K562 (cell line): ENCODE measurements at regions not wholly inside any gene's neighbourhood (a gene's known extent, or its start where the extent isn't known, plus 50 kb on each side); places are given as distances from the start of the nearest gene placed in this dataset.
A peak's percentile ranks its signal among the peaks of the same experiment; 100 is the strongest.

Experiments
- DIDO1 ChIP-seq: fragments of 450-650 bp; IDR thresholded peaks from 2 replicates; pipeline ENCODE4 v1.6.1; 2016; ENCODE audit warnings: low read depth, missing biosample characterization, missing genetic modification characterization
- ELF1 ChIP-seq: fragments of 200-800 bp; sonication (Bioruptor generic); IDR thresholded peaks from 2 replicates; pipeline ENCODE4 v1.6.1; 2016; ENCODE audit warnings: missing genetic modification characterization, missing compliant biosample characterization
- ETS2 ChIP-seq: IDR thresholded peaks from 2 replicates; pipeline ENCODE4 v1.6.1; 2016; ENCODE audit warnings: borderline replicate concordance, missing genetic modification characterization, mild to moderate bottlenecking, moderate library complexity, missing compliant biosample characterization; ENCODE audit not compliant: poor library complexity, severe bottlenecking
- GTF2E2 ChIP-seq: fragments of 200-800 bp; sonication (Bioruptor generic); IDR thresholded peaks from 2 replicates; pipeline ENCODE4 v1.6.1; 2016; ENCODE audit warnings: missing genetic modification characterization, missing compliant biosample characterization
- IFI16 ChIP-seq: fragments of 250-450 bp; sonication (Bioruptor Pico); IDR thresholded peaks from 2 replicates; pipeline ENCODE4 v2.1.2; 2022; ENCODE audit warnings: mild to moderate bottlenecking, inconsistent platforms
- KAT8 ChIP-seq: fragments of 450-650 bp; IDR thresholded peaks from 2 replicates; pipeline ENCODE4 v1.6.1; 2016; ENCODE audit warnings: low read depth, mild to moderate bottlenecking
- L3MBTL2 ChIP-seq: fragments of 450-650 bp; IDR thresholded peaks from 2 replicates; pipeline ENCODE4 v1.6.1; 2016; ENCODE audit warnings: mild to moderate bottlenecking, moderate library complexity
- NELFE ChIP-seq: IDR thresholded peaks from 2 replicates; pipeline ENCODE4 v1.6.1; 2011; ENCODE audit warnings: mild to moderate bottlenecking; ENCODE audit not compliant: insufficient read depth, insufficient read length
- NR4A1 ChIP-seq, 2 experiments: fragments of 250-450 bp in 1 of 2; fragments of 450-650 bp in 1 of 2; sonication (Bioruptor Pico) in 1 of 2; IDR thresholded peaks; 2 replicates each; pipeline versions ENCODE4 v1.4.0 to v1.6.1; 2016 to 2020; ENCODE audit warnings: mild to moderate bottlenecking in 2 of 2, missing compliant biosample characterization in 1 of 2, missing genetic modification characterization in 1 of 2, moderate library complexity in 1 of 2
- NUFIP1 ChIP-seq: fragments of 450-650 bp; IDR thresholded peaks from 2 replicates; pipeline ENCODE4 v1.6.1; 2018; ENCODE audit not compliant: partially characterized antibody
- SOX6 ChIP-seq: fragments of 450-650 bp; IDR thresholded peaks from 2 replicates; pipeline ENCODE4 v1.6.1; 2014; ENCODE audit warnings: mild to moderate bottlenecking
- ZNF239 ChIP-seq: fragments of 250-450 bp; sonication (Bioruptor Pico); IDR thresholded peaks from 2 replicates; pipeline ENCODE4 v1.4.0; 2020; ENCODE audit warnings: mild to moderate bottlenecking
- ZNF263 ChIP-seq: sonication (generic); formaldehyde crosslinking; IDR thresholded peaks from 2 replicates; pipeline ENCODE4 v1.8.0; 2022; ENCODE audit warnings: mild to moderate bottlenecking, missing genetic modification reagents, borderline replicate concordance
- ZNF408 ChIP-seq: fragments of 250-450 bp; sonication (Bioruptor Pico); IDR thresholded peaks from 2 replicates; pipeline ENCODE4 v1.4.0; 2020; ENCODE audit warnings: low read depth, mild to moderate bottlenecking, moderate library complexity
- ZNF695 ChIP-seq: fragments of 450-650 bp; formaldehyde crosslinking; IDR thresholded peaks from 2 replicates; pipeline ENCODE4 v1.4.0; 2020; ENCODE audit warnings: mild to moderate bottlenecking, moderate library complexity
- TF ChIP-seq, protein P1 (sequence below): sonication (generic); formaldehyde crosslinking; IDR thresholded peaks from 2 replicates; pipeline ENCODE4 v1.8.1; 2023; ENCODE audit warnings: mild to moderate bottlenecking, missing genetic modification reagents, moderate library complexity
- TF ChIP-seq, protein P2 (sequence below): fragments of 250-450 bp; sonication (Bioruptor Pico); IDR thresholded peaks from 2 replicates; pipeline ENCODE4 v1.4.0; 2020; ENCODE audit warnings: mild to moderate bottlenecking, moderate library complexity
- TF ChIP-seq, protein P3 (sequence below): fragments of 450-650 bp; formaldehyde crosslinking; IDR thresholded peaks from 2 replicates; pipeline ENCODE4 v1.4.0; 2022; ENCODE audit warnings: missing genetic modification characterization
- TF ChIP-seq, protein P4 (sequence below): fragments of 450-650 bp; formaldehyde crosslinking; conservative IDR thresholded peaks from 2 replicates; pipeline ENCODE4 v1.4.0; 2022; ENCODE audit warnings: mild to moderate bottlenecking, missing genetic modification characterization
- TF ChIP-seq, protein P5 (sequence below): fragments of 250-450 bp; sonication (Bioruptor Pico); IDR thresholded peaks from 2 replicates; pipeline ENCODE4 v1.5.0; 2020; ENCODE audit warnings: mild to moderate bottlenecking, borderline replicate concordance

DNA sequence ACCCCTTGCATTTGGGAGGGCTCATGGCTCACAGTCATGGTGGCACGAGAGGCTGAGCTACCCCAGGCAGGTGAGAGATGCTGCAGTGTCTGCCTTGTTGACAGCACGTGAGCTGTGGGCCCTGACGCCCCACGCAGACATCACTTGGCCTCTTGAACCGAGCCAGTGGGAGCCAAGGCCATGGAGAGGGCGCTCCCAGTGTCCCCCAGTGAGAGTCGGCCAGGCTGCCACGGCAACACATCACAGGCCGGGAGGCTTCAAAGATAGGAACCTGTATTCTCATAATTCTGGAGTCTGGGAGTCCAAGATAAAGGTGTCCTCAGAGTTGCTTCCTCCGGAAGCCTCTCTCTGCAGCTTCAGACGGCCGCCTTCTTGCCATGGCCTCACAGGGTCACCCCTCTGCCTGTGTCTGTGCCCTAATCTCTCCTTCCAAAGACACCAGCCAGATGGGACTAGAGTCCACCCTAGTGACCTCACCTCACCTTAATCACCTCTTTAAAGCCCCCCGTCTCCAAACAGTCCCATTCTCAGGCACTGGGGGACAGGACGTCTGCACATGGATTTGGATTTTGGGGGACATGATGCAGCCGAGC lies 119.6 kb downstream of the KLF6 start (continued):
- TF ChIP-seq ETS2 (tag) (no peak), ZNF263 (CRISPR knock-in tag) (no peak), ZNF408 (CRISPR knock-in tag) (no peak), NR4A1 (CRISPR knock-in tag; IDR thresholded peaks at IDR 0.05) (no peak), NR4A1 (tag; IDR thresholded peaks at IDR 0.05) (peak; percentile 82; the same call in 1 of the 2 replicates), L3MBTL2 (peak; percentile 92), ZNF239 (no peak), GTF2E2 (tag) (no peak), ELF1 (tag) (no peak), DIDO1 (0 out of 2 replicates have a peak, but pooled peaks have one; percentile 36), IFI16 (CRISPR knock-in tag) (no peak), NUFIP1 (no peak), NELFE (no peak), ZNF695 (CRISPR knock-in tag) (no peak), KAT8 (no peak), SOX6 (peak; percentile 90)
- TF ChIP-seq, protein P1, sequence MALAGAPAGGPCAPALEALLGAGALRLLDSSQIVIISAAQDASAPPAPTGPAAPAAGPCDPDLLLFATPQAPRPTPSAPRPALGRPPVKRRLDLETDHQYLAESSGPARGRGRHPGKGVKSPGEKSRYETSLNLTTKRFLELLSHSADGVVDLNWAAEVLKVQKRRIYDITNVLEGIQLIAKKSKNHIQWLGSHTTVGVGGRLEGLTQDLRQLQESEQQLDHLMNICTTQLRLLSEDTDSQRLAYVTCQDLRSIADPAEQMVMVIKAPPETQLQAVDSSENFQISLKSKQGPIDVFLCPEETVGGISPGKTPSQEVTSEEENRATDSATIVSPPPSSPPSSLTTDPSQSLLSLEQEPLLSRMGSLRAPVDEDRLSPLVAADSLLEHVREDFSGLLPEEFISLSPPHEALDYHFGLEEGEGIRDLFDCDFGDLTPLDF (CRISPR knock-in tag): no peak
- TF ChIP-seq, protein P2, sequence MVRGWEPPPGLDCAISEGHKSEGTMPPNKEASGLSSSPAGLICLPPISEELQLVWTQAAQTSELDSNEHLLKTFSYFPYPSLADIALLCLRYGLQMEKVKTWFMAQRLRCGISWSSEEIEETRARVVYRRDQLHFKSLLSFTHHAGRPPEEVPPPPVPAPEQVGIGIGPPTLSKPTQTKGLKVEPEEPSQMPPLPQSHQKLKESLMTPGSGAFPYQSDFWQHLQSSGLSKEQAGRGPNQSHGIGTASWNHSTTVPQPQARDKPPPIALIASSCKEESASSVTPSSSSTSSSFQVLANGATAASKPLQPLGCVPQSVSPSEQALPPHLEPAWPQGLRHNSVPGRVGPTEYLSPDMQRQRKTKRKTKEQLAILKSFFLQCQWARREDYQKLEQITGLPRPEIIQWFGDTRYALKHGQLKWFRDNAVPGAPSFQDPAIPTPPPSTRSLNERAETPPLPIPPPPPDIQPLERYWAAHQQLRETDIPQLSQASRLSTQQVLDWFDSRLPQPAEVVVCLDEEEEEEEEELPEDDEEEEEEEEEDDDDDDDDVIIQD (CRISPR knock-in tag): no peak
- TF ChIP-seq, protein P3, sequence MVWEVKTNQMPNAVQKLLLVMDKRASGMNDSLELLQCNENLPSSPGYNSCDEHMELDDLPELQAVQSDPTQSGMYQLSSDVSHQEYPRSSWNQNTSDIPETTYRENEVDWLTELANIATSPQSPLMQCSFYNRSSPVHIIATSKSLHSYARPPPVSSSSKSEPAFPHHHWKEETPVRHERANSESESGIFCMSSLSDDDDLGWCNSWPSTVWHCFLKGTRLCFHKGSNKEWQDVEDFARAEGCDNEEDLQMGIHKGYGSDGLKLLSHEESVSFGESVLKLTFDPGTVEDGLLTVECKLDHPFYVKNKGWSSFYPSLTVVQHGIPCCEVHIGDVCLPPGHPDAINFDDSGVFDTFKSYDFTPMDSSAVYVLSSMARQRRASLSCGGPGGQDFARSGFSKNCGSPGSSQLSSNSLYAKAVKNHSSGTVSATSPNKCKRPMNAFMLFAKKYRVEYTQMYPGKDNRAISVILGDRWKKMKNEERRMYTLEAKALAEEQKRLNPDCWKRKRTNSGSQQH (CRISPR knock-in tag): no peak
- TF ChIP-seq, protein P4, sequence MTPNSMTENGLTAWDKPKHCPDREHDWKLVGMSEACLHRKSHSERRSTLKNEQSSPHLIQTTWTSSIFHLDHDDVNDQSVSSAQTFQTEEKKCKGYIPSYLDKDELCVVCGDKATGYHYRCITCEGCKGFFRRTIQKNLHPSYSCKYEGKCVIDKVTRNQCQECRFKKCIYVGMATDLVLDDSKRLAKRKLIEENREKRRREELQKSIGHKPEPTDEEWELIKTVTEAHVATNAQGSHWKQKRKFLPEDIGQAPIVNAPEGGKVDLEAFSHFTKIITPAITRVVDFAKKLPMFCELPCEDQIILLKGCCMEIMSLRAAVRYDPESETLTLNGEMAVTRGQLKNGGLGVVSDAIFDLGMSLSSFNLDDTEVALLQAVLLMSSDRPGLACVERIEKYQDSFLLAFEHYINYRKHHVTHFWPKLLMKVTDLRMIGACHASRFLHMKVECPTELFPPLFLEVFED (CRISPR knock-in tag): no peak
- TF ChIP-seq, protein P5, sequence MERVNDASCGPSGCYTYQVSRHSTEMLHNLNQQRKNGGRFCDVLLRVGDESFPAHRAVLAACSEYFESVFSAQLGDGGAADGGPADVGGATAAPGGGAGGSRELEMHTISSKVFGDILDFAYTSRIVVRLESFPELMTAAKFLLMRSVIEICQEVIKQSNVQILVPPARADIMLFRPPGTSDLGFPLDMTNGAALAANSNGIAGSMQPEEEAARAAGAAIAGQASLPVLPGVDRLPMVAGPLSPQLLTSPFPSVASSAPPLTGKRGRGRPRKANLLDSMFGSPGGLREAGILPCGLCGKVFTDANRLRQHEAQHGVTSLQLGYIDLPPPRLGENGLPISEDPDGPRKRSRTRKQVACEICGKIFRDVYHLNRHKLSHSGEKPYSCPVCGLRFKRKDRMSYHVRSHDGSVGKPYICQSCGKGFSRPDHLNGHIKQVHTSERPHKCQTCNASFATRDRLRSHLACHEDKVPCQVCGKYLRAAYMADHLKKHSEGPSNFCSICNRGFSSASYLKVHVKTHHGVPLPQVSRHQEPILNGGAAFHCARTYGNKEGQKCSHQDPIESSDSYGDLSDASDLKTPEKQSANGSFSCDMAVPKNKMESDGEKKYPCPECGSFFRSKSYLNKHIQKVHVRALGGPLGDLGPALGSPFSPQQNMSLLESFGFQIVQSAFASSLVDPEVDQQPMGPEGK: no peak
